Liver (tissue), 3 donors: ENCODE measurements at regions not wholly inside any gene's neighbourhood (a gene's known extent, or its start where the extent isn't known, plus 50 kb on each side); places are given as distances from the start of the nearest gene placed in this dataset.

Experiments
- EGR1 ChIP-seq, 2 donors: IDR thresholded peaks; 2 replicates each; pipeline ENCODE4 v1.6.1; 2016 to 2018; ENCODE audit warnings: antibody characterized with exemption in 2 of 2, low read depth in 2 of 2
- GABPA ChIP-seq, 2 donors: IDR thresholded peaks in 1 of 2; conservative IDR thresholded peaks in 1 of 2; 2 replicates each; pipeline ENCODE4 v1.6.1; 2016; ENCODE audit warnings: antibody characterized with exemption in 2 of 2, mild to moderate bottlenecking in 1 of 2, moderate library complexity in 1 of 2
- HNF4A ChIP-seq, 2 donors: conservative IDR thresholded peaks; 2 replicates each; pipeline ENCODE4 v1.6.1; 2016; ENCODE audit warnings: antibody characterized with exemption in 2 of 2, mild to moderate bottlenecking in 2 of 2
- JUND ChIP-seq, 2 donors: IDR thresholded peaks; 2 replicates each; pipeline ENCODE4 v1.6.1; 2016; ENCODE audit warnings: antibody characterized with exemption in 2 of 2
- RAD21 ChIP-seq, 2 donors: IDR thresholded peaks; 2 replicates each; pipeline ENCODE4 v1.6.1; 2016; ENCODE audit warnings: antibody characterized with exemption in 2 of 2, mild to moderate bottlenecking in 2 of 2
- RXRA ChIP-seq, 2 donors: IDR thresholded peaks; 2 replicates each; pipeline ENCODE4 v1.6.1; 2017 to 2018; ENCODE audit warnings: antibody characterized with exemption in 2 of 2, mild to moderate bottlenecking in 1 of 2
- SP1 ChIP-seq: IDR thresholded peaks from 2 replicates; pipeline ENCODE4 v1.6.1; 2018; ENCODE audit warnings: antibody characterized with exemption, mild to moderate bottlenecking
- TAF1 ChIP-seq: conservative IDR thresholded peaks from 2 replicates; pipeline ENCODE4 v1.6.1; 2016; ENCODE audit warnings: antibody characterized with exemption, mild to moderate bottlenecking
- YY1 ChIP-seq: IDR thresholded peaks from 2 replicates; pipeline ENCODE4 v1.6.1; 2016; ENCODE audit warnings: antibody characterized with exemption, mild to moderate bottlenecking
- TF ChIP-seq, protein P1 (sequence below): fragments of 150-350 bp; IDR thresholded peaks from 2 replicates; pipeline ENCODE4 v1.5.1; 2017; ENCODE audit warnings: improper control_type of control experiment, low read depth, low read length; ENCODE audit not compliant: missing input control
- TF ChIP-seq, protein P2 (sequence below): IDR thresholded peaks from 2 replicates; pipeline ENCODE4 v1.6.1; 2016; ENCODE audit warnings: antibody characterized with exemption, mild to moderate bottlenecking
- TF ChIP-seq, protein P3 (sequence below): IDR thresholded peaks from 2 replicates; pipeline ENCODE4 v1.6.1; 2016; ENCODE audit warnings: antibody characterized with exemption
- TF ChIP-seq, protein P4 (sequence below): IDR thresholded peaks from 2 replicates; pipeline ENCODE4 v1.6.1; 2016; ENCODE audit warnings: antibody characterized with exemption
- TF ChIP-seq, protein P5 (sequence below): IDR thresholded peaks from 2 replicates; pipeline ENCODE4 v1.6.1; 2016; ENCODE audit warnings: antibody characterized with exemption
- donor health status: healthy.
- donor health status: healthy.

DNA sequence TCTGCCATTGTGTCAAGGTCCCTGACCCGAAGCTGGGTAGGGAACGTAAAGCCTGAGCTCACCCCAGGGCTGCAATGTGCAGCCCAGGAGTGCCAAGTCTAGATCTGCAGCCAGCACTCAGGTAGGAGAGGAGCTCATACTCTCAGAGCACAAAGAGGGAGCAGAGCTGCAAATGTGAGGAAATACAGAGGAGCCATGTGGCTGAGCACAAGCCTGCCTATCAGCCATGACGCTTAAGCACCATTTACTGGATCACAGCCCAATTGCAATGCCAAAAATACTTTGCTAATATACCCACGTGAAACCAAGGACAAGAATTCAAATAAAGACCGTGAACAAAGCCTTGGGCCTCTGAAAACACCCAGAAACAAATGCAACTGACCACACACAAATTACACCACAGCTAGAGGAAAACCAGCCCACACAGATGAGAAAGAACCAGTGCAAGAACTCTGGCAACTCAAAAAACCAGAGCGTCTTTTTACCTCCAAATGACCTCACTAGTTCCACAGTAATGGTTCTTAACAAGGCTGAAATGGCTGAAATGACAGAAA, 69.0 kb upstream of the HPF1 start:
- TF ChIP-seq TAF1 = no peak
- TF ChIP-seq, protein P1, sequence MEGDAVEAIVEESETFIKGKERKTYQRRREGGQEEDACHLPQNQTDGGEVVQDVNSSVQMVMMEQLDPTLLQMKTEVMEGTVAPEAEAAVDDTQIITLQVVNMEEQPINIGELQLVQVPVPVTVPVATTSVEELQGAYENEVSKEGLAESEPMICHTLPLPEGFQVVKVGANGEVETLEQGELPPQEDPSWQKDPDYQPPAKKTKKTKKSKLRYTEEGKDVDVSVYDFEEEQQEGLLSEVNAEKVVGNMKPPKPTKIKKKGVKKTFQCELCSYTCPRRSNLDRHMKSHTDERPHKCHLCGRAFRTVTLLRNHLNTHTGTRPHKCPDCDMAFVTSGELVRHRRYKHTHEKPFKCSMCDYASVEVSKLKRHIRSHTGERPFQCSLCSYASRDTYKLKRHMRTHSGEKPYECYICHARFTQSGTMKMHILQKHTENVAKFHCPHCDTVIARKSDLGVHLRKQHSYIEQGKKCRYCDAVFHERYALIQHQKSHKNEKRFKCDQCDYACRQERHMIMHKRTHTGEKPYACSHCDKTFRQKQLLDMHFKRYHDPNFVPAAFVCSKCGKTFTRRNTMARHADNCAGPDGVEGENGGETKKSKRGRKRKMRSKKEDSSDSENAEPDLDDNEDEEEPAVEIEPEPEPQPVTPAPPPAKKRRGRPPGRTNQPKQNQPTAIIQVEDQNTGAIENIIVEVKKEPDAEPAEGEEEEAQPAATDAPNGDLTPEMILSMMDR = no peak
- no peak for TF ChIP-seq EGR1 (IDR thresholded peaks at IDR 0.05; ENCODE audit: low read depth in 2 of 2)
- no peak for TF ChIP-seq RAD21 (IDR thresholded peaks at IDR 0.05)
- TF ChIP-seq, protein P2, sequence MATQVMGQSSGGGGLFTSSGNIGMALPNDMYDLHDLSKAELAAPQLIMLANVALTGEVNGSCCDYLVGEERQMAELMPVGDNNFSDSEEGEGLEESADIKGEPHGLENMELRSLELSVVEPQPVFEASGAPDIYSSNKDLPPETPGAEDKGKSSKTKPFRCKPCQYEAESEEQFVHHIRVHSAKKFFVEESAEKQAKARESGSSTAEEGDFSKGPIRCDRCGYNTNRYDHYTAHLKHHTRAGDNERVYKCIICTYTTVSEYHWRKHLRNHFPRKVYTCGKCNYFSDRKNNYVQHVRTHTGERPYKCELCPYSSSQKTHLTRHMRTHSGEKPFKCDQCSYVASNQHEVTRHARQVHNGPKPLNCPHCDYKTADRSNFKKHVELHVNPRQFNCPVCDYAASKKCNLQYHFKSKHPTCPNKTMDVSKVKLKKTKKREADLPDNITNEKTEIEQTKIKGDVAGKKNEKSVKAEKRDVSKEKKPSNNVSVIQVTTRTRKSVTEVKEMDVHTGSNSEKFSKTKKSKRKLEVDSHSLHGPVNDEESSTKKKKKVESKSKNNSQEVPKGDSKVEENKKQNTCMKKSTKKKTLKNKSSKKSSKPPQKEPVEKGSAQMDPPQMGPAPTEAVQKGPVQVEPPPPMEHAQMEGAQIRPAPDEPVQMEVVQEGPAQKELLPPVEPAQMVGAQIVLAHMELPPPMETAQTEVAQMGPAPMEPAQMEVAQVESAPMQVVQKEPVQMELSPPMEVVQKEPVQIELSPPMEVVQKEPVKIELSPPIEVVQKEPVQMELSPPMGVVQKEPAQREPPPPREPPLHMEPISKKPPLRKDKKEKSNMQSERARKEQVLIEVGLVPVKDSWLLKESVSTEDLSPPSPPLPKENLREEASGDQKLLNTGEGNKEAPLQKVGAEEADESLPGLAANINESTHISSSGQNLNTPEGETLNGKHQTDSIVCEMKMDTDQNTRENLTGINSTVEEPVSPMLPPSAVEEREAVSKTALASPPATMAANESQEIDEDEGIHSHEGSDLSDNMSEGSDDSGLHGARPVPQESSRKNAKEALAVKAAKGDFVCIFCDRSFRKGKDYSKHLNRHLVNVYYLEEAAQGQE = no peak
- TF ChIP-seq, protein P3, sequence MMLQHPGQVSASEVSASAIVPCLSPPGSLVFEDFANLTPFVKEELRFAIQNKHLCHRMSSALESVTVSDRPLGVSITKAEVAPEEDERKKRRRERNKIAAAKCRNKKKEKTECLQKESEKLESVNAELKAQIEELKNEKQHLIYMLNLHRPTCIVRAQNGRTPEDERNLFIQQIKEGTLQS = no peak
- no peak for TF ChIP-seq YY1
- no peak for TF ChIP-seq SP1
- TF ChIP-seq HNF4A (conservative IDR thresholded peaks at IDR 0.05) = no peak
- TF ChIP-seq, protein P4, sequence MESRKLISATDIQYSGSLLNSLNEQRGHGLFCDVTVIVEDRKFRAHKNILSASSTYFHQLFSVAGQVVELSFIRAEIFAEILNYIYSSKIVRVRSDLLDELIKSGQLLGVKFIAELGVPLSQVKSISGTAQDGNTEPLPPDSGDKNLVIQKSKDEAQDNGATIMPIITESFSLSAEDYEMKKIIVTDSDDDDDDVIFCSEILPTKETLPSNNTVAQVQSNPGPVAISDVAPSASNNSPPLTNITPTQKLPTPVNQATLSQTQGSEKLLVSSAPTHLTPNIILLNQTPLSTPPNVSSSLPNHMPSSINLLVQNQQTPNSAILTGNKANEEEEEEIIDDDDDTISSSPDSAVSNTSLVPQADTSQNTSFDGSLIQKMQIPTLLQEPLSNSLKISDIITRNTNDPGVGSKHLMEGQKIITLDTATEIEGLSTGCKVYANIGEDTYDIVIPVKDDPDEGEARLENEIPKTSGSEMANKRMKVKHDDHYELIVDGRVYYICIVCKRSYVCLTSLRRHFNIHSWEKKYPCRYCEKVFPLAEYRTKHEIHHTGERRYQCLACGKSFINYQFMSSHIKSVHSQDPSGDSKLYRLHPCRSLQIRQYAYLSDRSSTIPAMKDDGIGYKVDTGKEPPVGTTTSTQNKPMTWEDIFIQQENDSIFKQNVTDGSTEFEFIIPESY = no peak
- no peak for TF ChIP-seq JUND (IDR thresholded peaks at IDR 0.05)
- TF ChIP-seq, protein P5, sequence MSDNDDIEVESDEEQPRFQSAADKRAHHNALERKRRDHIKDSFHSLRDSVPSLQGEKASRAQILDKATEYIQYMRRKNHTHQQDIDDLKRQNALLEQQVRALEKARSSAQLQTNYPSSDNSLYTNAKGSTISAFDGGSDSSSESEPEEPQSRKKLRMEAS = no peak
- no peak for TF ChIP-seq RXRA (IDR thresholded peaks at IDR 0.05)
- TF ChIP-seq GABPA (IDR thresholded peaks at IDR 0.05 in 1 of 2, conservative IDR thresholded peaks at IDR 0.05 in 1 of 2) = no peak
